HEK293 (cell line): ENCODE measurements at regions not wholly inside any gene's neighbourhood (a gene's known extent, or its start where the extent isn't known, plus 50 kb on each side); places are given as distances from the start of the nearest gene placed in this dataset.

Experiments used
- CTCF ChIA-PET: fragments of 350-600 bp; formaldehyde crosslinking; extraction: SDS; loops from one replicate; lab custom pipeline; 2021; ENCODE audit warnings: antibody characterized with exemption; lab: Yijun Ruan, JAX
- POLR2A ChIA-PET: fragments of 300-600 bp; formaldehyde crosslinking; extraction: SDS; loops from one replicate; lab custom pipeline; 2020; ENCODE audit warnings: antibody characterized with exemption, inconsistent platforms; lab: Yijun Ruan, JAX
- H3K27ac ChIP-seq: fragments of 200-500 bp; sonication (Bioruptor generic); 2 replicates; pipeline ENCODE4 v1.5.1; 2014; ENCODE audit warnings: low read depth, low read length, control low read depth, inconsistent platforms; ENCODE audit errors: extremely low read depth
- H3K36me3 ChIP-seq, 2 experiments: fragments of 200-500 bp in 1 of 2; sonication (Bioruptor generic) in 1 of 2; 1 replicate in 1 of 2; 2 replicates in 1 of 2; pipeline ENCODE4 v1.5.1; 2014 to 2017; ENCODE audit warnings: inconsistent platforms in 2 of 2, low read length in 2 of 2; ENCODE audit not compliant: control insufficient read depth in 2 of 2, insufficient read depth in 1 of 2
- H3K4me1 ChIP-seq: fragments of 200-500 bp; sonication (Bioruptor generic); 2 replicates; pipeline ENCODE4 v1.5.1; 2014; ENCODE audit warnings: mild to moderate bottlenecking, low read length, inconsistent platforms; ENCODE audit not compliant: control insufficient read depth, insufficient read depth
- H3K4me3 ChIP-seq: 2 replicates; pipeline ENCODE4 v1.5.1; 2011; ENCODE audit warnings: low read depth, mild to moderate bottlenecking, control low read depth, low read length, moderate library complexity
- H3K9me3 ChIP-seq: fragments of 200-500 bp; sonication (Bioruptor generic); 2 replicates; pipeline ENCODE4 v1.5.1; 2014; ENCODE audit warnings: low read depth, low read length, inconsistent platforms; ENCODE audit not compliant: control insufficient read depth, insufficient read depth
- IKZF3 ChIP-seq: fragments of 450-650 bp; IDR thresholded peaks from 2 replicates; pipeline ENCODE4 v1.5.0; 2018; ENCODE audit warnings: missing biosample characterization, mild to moderate bottlenecking, missing genetic modification characterization, moderate library complexity
- MZF1 ChIP-seq: fragments of 450-650 bp; formaldehyde crosslinking; IDR thresholded peaks from 2 replicates; pipeline ENCODE4 v1.5.1; 2017; ENCODE audit warnings: missing biosample characterization, missing genetic modification characterization, borderline replicate concordance
- OSR2 ChIP-seq: fragments of 450-650 bp; formaldehyde crosslinking; IDR thresholded peaks from 2 replicates; pipeline ENCODE4 v1.5.1; 2016; ENCODE audit warnings: missing biosample characterization, missing genetic modification characterization
- PRDM1 ChIP-seq: fragments of 450-650 bp; formaldehyde crosslinking; IDR thresholded peaks from 2 replicates; pipeline ENCODE4; 2016; ENCODE audit warnings: missing biosample characterization, missing genetic modification characterization
- REPIN1 ChIP-seq: fragments of 450-650 bp; formaldehyde crosslinking; IDR thresholded peaks from 2 replicates; pipeline ENCODE4 v1.5.1; 2017; ENCODE audit warnings: missing biosample characterization, missing genetic modification characterization, low read depth
- ZFP37 ChIP-seq: fragments of 450-650 bp; formaldehyde crosslinking; IDR thresholded peaks from 2 replicates; pipeline ENCODE4 v1.5.1; 2016; ENCODE audit warnings: missing biosample characterization, missing genetic modification characterization
- ZIC2 ChIP-seq: fragments of 450-650 bp; formaldehyde crosslinking; IDR thresholded peaks from 2 replicates; pipeline ENCODE4 v1.5.1; 2016; ENCODE audit warnings: missing biosample characterization, missing genetic modification characterization
- ZNF146 ChIP-seq: fragments of 450-650 bp; formaldehyde crosslinking; IDR thresholded peaks from 2 replicates; pipeline ENCODE4 v1.5.1; 2016; ENCODE audit warnings: missing biosample characterization, missing genetic modification characterization
- ZNF16 ChIP-seq: fragments of 450-650 bp; formaldehyde crosslinking; IDR thresholded peaks from 2 replicates; pipeline ENCODE4 v1.5.1; 2016; ENCODE audit warnings: low read depth, missing biosample characterization, missing genetic modification characterization
- ZNF19 ChIP-seq: fragments of 450-650 bp; formaldehyde crosslinking; IDR thresholded peaks from 2 replicates; pipeline ENCODE4; 2016; ENCODE audit warnings: missing biosample characterization, missing genetic modification characterization, low read depth
- ZNF2 ChIP-seq: fragments of 450-650 bp; formaldehyde crosslinking; IDR thresholded peaks from 2 replicates; pipeline ENCODE4 v1.5.1; 2016; ENCODE audit warnings: missing biosample characterization, missing genetic modification characterization
- ZNF302 ChIP-seq: fragments of 450-650 bp; formaldehyde crosslinking; IDR thresholded peaks from 2 replicates; pipeline ENCODE4 v1.5.1; 2016; ENCODE audit warnings: missing biosample characterization, missing genetic modification characterization, low read depth
- ZNF571 ChIP-seq: fragments of 450-650 bp; formaldehyde crosslinking; IDR thresholded peaks from 2 replicates; pipeline ENCODE4 v1.5.0; 2017; ENCODE audit warnings: missing biosample characterization, missing genetic modification characterization
- ZNF623 ChIP-seq: fragments of 450-650 bp; formaldehyde crosslinking; IDR thresholded peaks from 2 replicates; pipeline ENCODE4 v1.5.1; 2016; ENCODE audit warnings: missing biosample characterization, missing genetic modification characterization
- ZNF654 ChIP-seq: fragments of 450-650 bp; formaldehyde crosslinking; IDR thresholded peaks from 2 replicates; pipeline ENCODE4 v1.5.1; 2016; ENCODE audit warnings: low read depth, missing biosample characterization, missing genetic modification characterization
- ZNF660 ChIP-seq: fragments of 450-650 bp; IDR thresholded peaks from 2 replicates; pipeline ENCODE4 v1.5.1; 2018; ENCODE audit warnings: missing biosample characterization, mild to moderate bottlenecking, missing genetic modification characterization
- ZNF747 ChIP-seq: fragments of 450-650 bp; formaldehyde crosslinking; IDR thresholded peaks from 2 replicates; pipeline ENCODE4 v1.5.1; 2016; ENCODE audit warnings: missing biosample characterization, missing genetic modification characterization
- ZNF792 ChIP-seq: fragments of 450-650 bp; formaldehyde crosslinking; IDR thresholded peaks from 2 replicates; pipeline ENCODE4 v1.5.1; 2016; ENCODE audit warnings: missing biosample characterization, missing genetic modification characterization
- ZSCAN16 ChIP-seq: fragments of 450-650 bp; formaldehyde crosslinking; IDR thresholded peaks from 2 replicates; pipeline ENCODE4 v1.5.1; 2016; ENCODE audit warnings: missing biosample characterization, missing genetic modification characterization
- TF ChIP-seq, protein P1 (sequence below): fragments of 450-650 bp; formaldehyde crosslinking; IDR thresholded peaks from 2 replicates; pipeline ENCODE4 v1.5.1; 2016; ENCODE audit warnings: missing biosample characterization, missing genetic modification characterization
- TF ChIP-seq, protein P2 (sequence below): fragments of 450-650 bp; formaldehyde crosslinking; IDR thresholded peaks from 2 replicates; pipeline ENCODE4 v1.5.1; 2016; ENCODE audit warnings: missing biosample characterization, missing genetic modification characterization
- TF ChIP-seq, protein P3 (sequence below): fragments of 450-650 bp; formaldehyde crosslinking; IDR thresholded peaks from 2 replicates; pipeline ENCODE4 v1.5.1; 2016; ENCODE audit warnings: missing biosample characterization, missing genetic modification characterization, low read depth
- TF ChIP-seq, protein P4 (sequence below): fragments of 450-650 bp; formaldehyde crosslinking; IDR thresholded peaks from 2 replicates; pipeline ENCODE4 v1.5.1; 2017; ENCODE audit warnings: missing biosample characterization, missing genetic modification characterization

DNA sequence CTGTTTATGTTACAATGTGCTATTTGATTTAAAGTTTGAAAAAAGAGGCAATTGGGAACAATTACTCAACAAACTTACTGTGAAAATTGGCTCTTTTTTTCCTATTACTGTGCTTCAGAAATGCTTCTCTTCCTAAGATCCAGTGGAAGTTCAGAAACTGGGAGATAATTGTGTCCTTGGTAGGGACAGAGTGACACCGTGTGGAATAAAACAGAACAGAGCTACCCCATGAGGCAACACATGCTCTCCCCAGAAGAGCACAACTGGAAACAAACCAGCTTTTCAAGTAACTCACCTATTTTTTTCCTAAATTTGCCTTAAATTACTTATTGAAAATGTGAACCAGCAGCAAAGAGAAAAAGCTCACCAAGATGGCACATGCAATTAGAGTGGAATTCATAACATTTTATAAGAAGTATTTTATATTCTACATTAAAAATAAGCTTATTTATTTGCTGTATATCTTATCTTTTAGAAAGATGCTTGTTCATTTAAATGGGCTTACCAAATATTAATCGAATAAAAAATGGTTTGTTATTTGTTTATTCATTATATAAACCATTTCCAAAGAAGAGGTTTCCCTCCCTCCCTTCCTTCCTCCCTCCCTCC, 346.1 kb upstream of the ANKRD30A start:
- Histone ChIP-seq H3K27ac (no peak overlapping the region), H3K4me3 (no peak overlapping the region), H3K9me3 (no peaks in the 10 kb centered on the region), H3K4me1 (no peaks in the 10 kb centered on the region), H3K36me3 (no peaks in the 10 kb centered on the region)
- TF ChIP-seq ZNF571 (tag by site-specific recombination), result no peak
- no peak for TF ChIP-seq ZNF792
- TF ChIP-seq, protein P1, sequence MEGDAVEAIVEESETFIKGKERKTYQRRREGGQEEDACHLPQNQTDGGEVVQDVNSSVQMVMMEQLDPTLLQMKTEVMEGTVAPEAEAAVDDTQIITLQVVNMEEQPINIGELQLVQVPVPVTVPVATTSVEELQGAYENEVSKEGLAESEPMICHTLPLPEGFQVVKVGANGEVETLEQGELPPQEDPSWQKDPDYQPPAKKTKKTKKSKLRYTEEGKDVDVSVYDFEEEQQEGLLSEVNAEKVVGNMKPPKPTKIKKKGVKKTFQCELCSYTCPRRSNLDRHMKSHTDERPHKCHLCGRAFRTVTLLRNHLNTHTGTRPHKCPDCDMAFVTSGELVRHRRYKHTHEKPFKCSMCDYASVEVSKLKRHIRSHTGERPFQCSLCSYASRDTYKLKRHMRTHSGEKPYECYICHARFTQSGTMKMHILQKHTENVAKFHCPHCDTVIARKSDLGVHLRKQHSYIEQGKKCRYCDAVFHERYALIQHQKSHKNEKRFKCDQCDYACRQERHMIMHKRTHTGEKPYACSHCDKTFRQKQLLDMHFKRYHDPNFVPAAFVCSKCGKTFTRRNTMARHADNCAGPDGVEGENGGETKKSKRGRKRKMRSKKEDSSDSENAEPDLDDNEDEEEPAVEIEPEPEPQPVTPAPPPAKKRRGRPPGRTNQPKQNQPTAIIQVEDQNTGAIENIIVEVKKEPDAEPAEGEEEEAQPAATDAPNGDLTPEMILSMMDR (tag by site-specific recombination), result peak; percentile 67
- TF ChIP-seq ZNF660 (tag by site-specific recombination), result peak; percentile 76; the same call in 1 of the 2 replicates
- TF ChIP-seq MZF1 (tag by site-specific recombination), result no peak
- TF ChIP-seq, protein P2, sequence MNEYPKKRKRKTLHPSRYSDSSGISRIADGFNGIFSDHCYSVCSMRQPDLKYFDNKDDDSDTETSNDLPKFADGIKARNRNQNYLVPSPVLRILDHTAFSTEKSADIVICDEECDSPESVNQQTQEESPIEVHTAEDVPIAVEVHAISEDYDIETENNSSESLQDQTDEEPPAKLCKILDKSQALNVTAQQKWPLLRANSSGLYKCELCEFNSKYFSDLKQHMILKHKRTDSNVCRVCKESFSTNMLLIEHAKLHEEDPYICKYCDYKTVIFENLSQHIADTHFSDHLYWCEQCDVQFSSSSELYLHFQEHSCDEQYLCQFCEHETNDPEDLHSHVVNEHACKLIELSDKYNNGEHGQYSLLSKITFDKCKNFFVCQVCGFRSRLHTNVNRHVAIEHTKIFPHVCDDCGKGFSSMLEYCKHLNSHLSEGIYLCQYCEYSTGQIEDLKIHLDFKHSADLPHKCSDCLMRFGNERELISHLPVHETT (tag by site-specific recombination), result no peak
- no peak for TF ChIP-seq ZNF302
- TF ChIP-seq ZFP37 (tag by site-specific recombination), result peak; percentile 80
- peak; percentile 98 for TF ChIP-seq ZNF654
- TF ChIP-seq IKZF3, result 0 out of 2 replicates have a peak, but pooled peaks have one; percentile 53
- no peak for TF ChIP-seq ZNF747
- 0 out of 2 replicates have a peak, but pooled peaks have one; percentile 58 for TF ChIP-seq ZNF2 (tag by site-specific recombination)
- TF ChIP-seq, protein P3, sequence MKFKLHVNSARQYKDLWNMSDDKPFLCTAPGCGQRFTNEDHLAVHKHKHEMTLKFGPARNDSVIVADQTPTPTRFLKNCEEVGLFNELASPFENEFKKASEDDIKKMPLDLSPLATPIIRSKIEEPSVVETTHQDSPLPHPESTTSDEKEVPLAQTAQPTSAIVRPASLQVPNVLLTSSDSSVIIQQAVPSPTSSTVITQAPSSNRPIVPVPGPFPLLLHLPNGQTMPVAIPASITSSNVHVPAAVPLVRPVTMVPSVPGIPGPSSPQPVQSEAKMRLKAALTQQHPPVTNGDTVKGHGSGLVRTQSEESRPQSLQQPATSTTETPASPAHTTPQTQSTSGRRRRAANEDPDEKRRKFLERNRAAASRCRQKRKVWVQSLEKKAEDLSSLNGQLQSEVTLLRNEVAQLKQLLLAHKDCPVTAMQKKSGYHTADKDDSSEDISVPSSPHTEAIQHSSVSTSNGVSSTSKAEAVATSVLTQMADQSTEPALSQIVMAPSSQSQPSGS (tag by site-specific recombination), result no peak
- TF ChIP-seq ZSCAN16 (tag by site-specific recombination), result no peak
- no peak for TF ChIP-seq ZNF19 (tag by site-specific recombination)
- no peak for TF ChIP-seq ZNF623 (tag by site-specific recombination)
- TF ChIP-seq ZIC2 (tag by site-specific recombination), result no peak
- TF ChIP-seq OSR2 (tag by site-specific recombination), result no peak
- TF ChIP-seq, protein P4, sequence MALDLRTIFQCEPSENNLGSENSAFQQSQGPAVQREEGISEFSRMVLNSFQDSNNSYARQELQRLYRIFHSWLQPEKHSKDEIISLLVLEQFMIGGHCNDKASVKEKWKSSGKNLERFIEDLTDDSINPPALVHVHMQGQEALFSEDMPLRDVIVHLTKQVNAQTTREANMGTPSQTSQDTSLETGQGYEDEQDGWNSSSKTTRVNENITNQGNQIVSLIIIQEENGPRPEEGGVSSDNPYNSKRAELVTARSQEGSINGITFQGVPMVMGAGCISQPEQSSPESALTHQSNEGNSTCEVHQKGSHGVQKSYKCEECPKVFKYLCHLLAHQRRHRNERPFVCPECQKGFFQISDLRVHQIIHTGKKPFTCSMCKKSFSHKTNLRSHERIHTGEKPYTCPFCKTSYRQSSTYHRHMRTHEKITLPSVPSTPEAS, result 0 out of 2 replicates have a peak, but pooled peaks have one; percentile 23
- no peak for TF ChIP-seq ZNF16 (tag by site-specific recombination)
- TF ChIP-seq ZNF146 (tag by site-specific recombination), result no peak
- ChIA-PET POLR2A (no interaction called here), CTCF (interaction anchor here (0.5 to 3.9 kb wide), 27 partner anchors 9 to 1661 kb away, joined by 3 to 55 read pairs (median 3); no protein-coding TSS in a partner anchor)

DNA sequence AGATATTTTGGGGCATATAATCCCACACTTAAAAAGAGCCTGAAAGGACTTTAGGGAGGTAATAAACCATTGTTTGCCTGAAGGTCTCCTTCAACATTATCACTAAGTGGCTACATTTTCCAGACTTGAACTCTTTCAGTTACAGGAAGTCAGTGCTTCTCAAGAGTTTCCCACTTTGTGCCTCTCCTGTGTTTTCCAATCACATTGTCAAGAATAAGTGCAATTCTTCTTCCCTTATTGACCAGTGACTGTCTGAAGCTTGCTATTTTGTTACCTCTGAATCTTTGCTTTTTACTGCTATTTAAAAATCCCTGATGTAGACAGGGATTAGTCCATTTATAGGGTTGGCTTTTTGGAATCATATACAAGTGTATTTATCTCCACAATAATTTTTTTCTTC, 346.7 kb upstream of the ANKRD30A start:
- Histone ChIP-seq H3K36me3 (no peaks in the 10 kb centered on the region), H3K4me3 (no peak overlapping the region), H3K9me3 (no peaks in the 10 kb centered on the region), H3K27ac (no peak overlapping the region), H3K4me1 (no peaks in the 10 kb centered on the region)
- CTCF ChIA-PET, result interaction anchor here (0.6 to 3.9 kb wide), 8 partner anchors 10 to 1178 kb away, joined by 3 to 55 read pairs (median 4); no protein-coding TSS in a partner anchor
- TF ChIP-seq PRDM1 (tag by site-specific recombination) (no peak), REPIN1 (tag by site-specific recombination) (no peak)
- POLR2A ChIA-PET, result no interaction called here
